Stimulated activated naive CD8-positive, alpha-beta T cell treated with anti-CD3 and anti-CD28 coated beads, Interleukin-15, Interleukin-2, amounts not matched to agents 100 ng/mL and 50 ng/mL, for 24 hours (primary cell): ENCODE measurements at regions not wholly inside any gene's neighbourhood (a gene's known extent, or its start where the extent isn't known, plus 50 kb on each side); places are given as distances from the start of the nearest gene placed in this dataset.

ENCODE experiments used
- H3K27ac Mint-ChIP-seq: one replicate; pipeline ENCODE4 v1.8.0; 2021; ENCODE audit warnings: mild to moderate bottlenecking, mixed read lengths
- H3K27me3 Mint-ChIP-seq: one replicate; pipeline ENCODE4 v1.8.0; 2021; ENCODE audit warnings: mixed read lengths
- H3K36me3 Mint-ChIP-seq: one replicate; pipeline ENCODE4 v1.8.0; 2021; ENCODE audit warnings: low read depth, mixed read lengths
- H3K4me1 Mint-ChIP-seq: one replicate; pipeline ENCODE4 v1.8.0; 2021; ENCODE audit warnings: low read depth, mixed read lengths
- H3K4me3 Mint-ChIP-seq: one replicate; pipeline ENCODE4 v1.8.0; 2021; ENCODE audit warnings: mild to moderate bottlenecking, mixed read lengths
- H3K9me3 Mint-ChIP-seq: one replicate; pipeline ENCODE4 v1.8.0; 2021; ENCODE audit warnings: mixed read lengths

- H3K27ac Mint-ChIP-seq = no peak overlapping the region
- H3K4me1 Mint-ChIP-seq = no peaks in the 10 kb centered on the region
- peaks cover 20% of the 10 kb centered on the region for H3K27me3 Mint-ChIP-seq
- H3K9me3 Mint-ChIP-seq = no peaks in the 10 kb centered on the region
- H3K36me3 Mint-ChIP-seq = no peaks in the 10 kb centered on the region
- no peak overlapping the region for H3K4me3 Mint-ChIP-seq
These were observed 51.8 kb upstream of the LINGO1 start for GRCh38 chr15:77684341-77685081.

- no peak overlapping the region for H3K4me3 Mint-ChIP-seq
- no peaks in the 10 kb centered on the region for H3K4me1 Mint-ChIP-seq
- peaks cover 24% of the 10 kb centered on the region for H3K27me3 Mint-ChIP-seq
- no peak overlapping the region for H3K27ac Mint-ChIP-seq
- no peaks in the 10 kb centered on the region for H3K36me3 Mint-ChIP-seq
- H3K9me3 Mint-ChIP-seq = no peaks in the 10 kb centered on the region
These were observed 49.9 kb upstream of the LINGO1 start for GRCh38 chr15:77682564-77682963.
